Testis (tissue), 2 donors: ENCODE measurements at regions not wholly inside any gene's neighbourhood (a gene's known extent, or its start where the extent isn't known, plus 50 kb on each side); places are given as distances from the start of the nearest gene placed in this dataset.

ENCODE experiments used
- CTCF ChIP-seq, 3 experiments: fragments of 450-650 bp in 2 of 3; fragments of 200-600 bp in 1 of 3; sonication (generic) in 1 of 3; IDR thresholded peaks; one replicate each; pipeline ENCODE4 v1.5.1; 2016 to 2019; ENCODE audit warnings: antibody characterized with exemption in 3 of 3, mild to moderate bottlenecking in 2 of 3, moderate library complexity in 1 of 3
- POLR2A ChIP-seq: fragments of 450-650 bp; IDR thresholded peaks from one replicate; pipeline ENCODE4 v1.6.1; 2017; ENCODE audit warnings: antibody characterized with exemption, mild to moderate bottlenecking, moderate library complexity

GRCh38 chr2:62375113-62375420, 130.9 kb downstream of the TMEM17 start:
- TF ChIP-seq CTCF (IDR thresholded peaks at IDR 0.05), result no peak
- no peak for TF ChIP-seq POLR2A
